Endothelial cell (in vitro differentiated cells): ENCODE measurements at regions not wholly inside any gene's neighbourhood (a gene's known extent, or its start where the extent isn't known, plus 50 kb on each side); places are given as distances from the start of the nearest gene placed in this dataset.

Experiments
- DNase-seq: peaks from one replicate; pipeline ENCODE4 v3.0.0; 2021; ENCODE audit warnings: low spot score
- H3K27ac Mint-ChIP-seq: one replicate; pipeline ENCODE4 v1.8.0; 2021; ENCODE audit warnings: mixed read lengths, inconsistent platforms; ENCODE audit not compliant: unreplicated experiment
- H3K27me3 Mint-ChIP-seq: one replicate; pipeline ENCODE4 v1.8.0; 2021; ENCODE audit warnings: mild to moderate bottlenecking, moderate library complexity, mixed read lengths, inconsistent platforms; ENCODE audit not compliant: unreplicated experiment
- H3K36me3 Mint-ChIP-seq: one replicate; pipeline ENCODE4 v1.8.0; 2021; ENCODE audit warnings: mild to moderate bottlenecking, low read depth, mixed read lengths, inconsistent platforms; ENCODE audit not compliant: unreplicated experiment
- H3K4me1 Mint-ChIP-seq: one replicate; pipeline ENCODE4 v1.8.0; 2021; ENCODE audit warnings: mild to moderate bottlenecking, mixed read lengths, inconsistent platforms; ENCODE audit not compliant: unreplicated experiment
- H3K4me3 Mint-ChIP-seq: one replicate; pipeline ENCODE4 v1.8.0; 2021; ENCODE audit warnings: mild to moderate bottlenecking, mixed read lengths, inconsistent platforms; ENCODE audit not compliant: unreplicated experiment
- H3K9me3 Mint-ChIP-seq: one replicate; pipeline ENCODE4 v1.8.0; 2021; ENCODE audit warnings: mixed read lengths, inconsistent platforms; ENCODE audit not compliant: unreplicated experiment
- TF ChIP-seq, protein P1 (sequence below): fragments of 200-600 bp; sonication (generic); IDR thresholded peaks from one replicate; pipeline ENCODE4 v1.5.0; 2021; ENCODE audit warnings: antibody characterized with exemption; ENCODE audit not compliant: unreplicated experiment

DNA sequence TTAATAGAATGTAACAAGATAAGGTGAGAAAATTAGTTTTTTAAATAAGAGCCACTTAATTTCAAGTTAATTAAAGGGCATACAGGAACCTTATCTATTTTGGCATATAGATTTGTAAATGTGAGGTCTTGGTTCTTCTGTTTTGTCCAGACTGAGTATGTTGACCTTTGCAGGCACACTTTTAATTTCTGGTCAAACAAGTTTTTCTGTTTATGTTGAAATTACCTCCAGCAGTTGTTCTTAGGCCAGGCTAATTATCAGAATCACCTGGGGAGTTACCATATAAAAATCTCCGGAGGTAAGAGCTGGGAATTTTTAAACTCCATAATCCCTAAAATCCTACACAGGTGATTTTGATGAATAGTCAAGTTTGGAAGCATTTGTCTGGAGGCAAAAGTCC lies 227.4 kb upstream of the ANKRD50 start:
- peaks cover 20% of the 10 kb centered on the region for H3K4me1 Mint-ChIP-seq
- no peaks in the 10 kb centered on the region for H3K27me3 Mint-ChIP-seq
- H3K27ac Mint-ChIP-seq, result peak overlapping the region; percentile 98

DNA sequence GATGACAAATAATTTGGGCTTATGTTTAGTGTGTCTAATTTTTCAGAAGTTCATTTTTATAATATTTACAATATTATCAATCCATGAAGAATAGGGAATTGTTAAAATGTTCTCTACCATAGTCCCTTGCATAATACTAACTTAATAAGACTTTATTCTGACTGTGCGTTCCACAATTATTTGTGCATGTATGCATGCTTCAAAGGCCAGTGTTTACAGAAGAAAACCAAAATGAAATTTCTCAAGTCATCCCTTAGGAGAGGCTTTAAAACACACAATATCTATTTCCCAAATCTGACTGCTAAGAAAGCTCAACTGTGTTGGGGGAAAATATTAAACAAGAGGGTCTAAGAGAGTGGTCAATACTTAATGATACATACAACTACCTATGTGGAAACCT lies 226.3 kb upstream of the ANKRD50 start:
- Mint-ChIP-seq H3K27ac (peak overlapping the region; percentile 65), H3K27me3 (no peaks in the 10 kb centered on the region), H3K4me3 (no peak overlapping the region), H3K36me3 (no peaks in the 10 kb centered on the region), H3K4me1 (peaks cover 20% of the 10 kb centered on the region), H3K9me3 (no peaks in the 10 kb centered on the region)
- TF ChIP-seq, protein P1, sequence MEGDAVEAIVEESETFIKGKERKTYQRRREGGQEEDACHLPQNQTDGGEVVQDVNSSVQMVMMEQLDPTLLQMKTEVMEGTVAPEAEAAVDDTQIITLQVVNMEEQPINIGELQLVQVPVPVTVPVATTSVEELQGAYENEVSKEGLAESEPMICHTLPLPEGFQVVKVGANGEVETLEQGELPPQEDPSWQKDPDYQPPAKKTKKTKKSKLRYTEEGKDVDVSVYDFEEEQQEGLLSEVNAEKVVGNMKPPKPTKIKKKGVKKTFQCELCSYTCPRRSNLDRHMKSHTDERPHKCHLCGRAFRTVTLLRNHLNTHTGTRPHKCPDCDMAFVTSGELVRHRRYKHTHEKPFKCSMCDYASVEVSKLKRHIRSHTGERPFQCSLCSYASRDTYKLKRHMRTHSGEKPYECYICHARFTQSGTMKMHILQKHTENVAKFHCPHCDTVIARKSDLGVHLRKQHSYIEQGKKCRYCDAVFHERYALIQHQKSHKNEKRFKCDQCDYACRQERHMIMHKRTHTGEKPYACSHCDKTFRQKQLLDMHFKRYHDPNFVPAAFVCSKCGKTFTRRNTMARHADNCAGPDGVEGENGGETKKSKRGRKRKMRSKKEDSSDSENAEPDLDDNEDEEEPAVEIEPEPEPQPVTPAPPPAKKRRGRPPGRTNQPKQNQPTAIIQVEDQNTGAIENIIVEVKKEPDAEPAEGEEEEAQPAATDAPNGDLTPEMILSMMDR, result no peak
- DNase-seq, result no peak

More for the DNA sequence above, 227.4 kb upstream of the ANKRD50 start:
- no peak overlapping the region for H3K4me3 Mint-ChIP-seq
- DNase-seq, result no peak
- TF ChIP-seq, protein P1, result no peak
- H3K9me3 Mint-ChIP-seq, result no peaks in the 10 kb centered on the region
- no peaks in the 10 kb centered on the region for H3K36me3 Mint-ChIP-seq

DNA sequence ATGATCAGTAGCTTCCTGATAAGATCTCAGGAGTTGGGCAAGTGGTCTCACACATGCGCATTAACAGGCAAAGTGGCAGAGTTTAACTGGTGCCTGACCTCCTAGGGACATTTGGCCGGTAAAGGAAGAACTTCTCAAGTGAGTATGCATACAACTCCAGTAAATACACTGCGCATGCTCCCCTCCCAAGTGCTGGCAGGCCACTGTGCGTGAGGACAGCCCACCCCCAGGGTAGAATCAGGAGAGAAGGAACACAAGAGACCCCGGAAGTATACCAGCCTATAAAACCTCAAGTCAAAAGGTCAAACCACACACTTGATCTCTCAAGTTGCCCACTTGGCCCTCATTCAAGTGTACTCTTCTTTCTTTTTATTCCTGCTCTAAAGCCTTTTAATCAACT lies 225.5 kb upstream of the ANKRD50 start:
- no peak for DNase-seq
- Mint-ChIP-seq H3K4me1 (peaks cover 20% of the 10 kb centered on the region), H3K36me3 (no peaks in the 10 kb centered on the region), H3K27me3 (no peaks in the 10 kb centered on the region), H3K9me3 (no peaks in the 10 kb centered on the region), H3K4me3 (no peak overlapping the region), H3K27ac (no peak overlapping the region)
- TF ChIP-seq, protein P1, result no peak

DNA sequence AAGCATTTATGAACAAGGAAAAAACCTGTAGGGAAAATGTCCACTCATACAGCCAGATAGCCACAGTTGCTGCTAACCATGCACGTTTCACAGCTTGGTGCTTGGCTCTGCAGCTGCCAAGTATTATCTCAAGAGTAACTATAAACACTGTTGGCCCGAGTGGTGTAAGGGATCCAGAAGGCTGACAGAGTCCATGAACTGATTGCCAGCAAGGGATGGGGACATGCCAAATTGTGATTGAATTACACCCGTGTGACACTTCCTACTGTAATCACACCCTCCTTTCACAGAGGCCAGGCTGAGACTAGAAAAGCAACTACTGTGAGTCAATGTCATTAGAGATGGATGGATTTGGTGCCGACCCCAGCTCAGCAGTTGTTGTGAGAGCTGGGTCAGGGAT lies 223.9 kb upstream of the ANKRD50 start:
- Mint-ChIP-seq H3K27ac (no peak overlapping the region), H3K4me1 (peaks cover 20% of the 10 kb centered on the region), H3K36me3 (no peaks in the 10 kb centered on the region), H3K4me3 (no peak overlapping the region), H3K9me3 (no peaks in the 10 kb centered on the region), H3K27me3 (no peaks in the 10 kb centered on the region)
- TF ChIP-seq, protein P1, result no peak
- no peak for DNase-seq

DNA sequence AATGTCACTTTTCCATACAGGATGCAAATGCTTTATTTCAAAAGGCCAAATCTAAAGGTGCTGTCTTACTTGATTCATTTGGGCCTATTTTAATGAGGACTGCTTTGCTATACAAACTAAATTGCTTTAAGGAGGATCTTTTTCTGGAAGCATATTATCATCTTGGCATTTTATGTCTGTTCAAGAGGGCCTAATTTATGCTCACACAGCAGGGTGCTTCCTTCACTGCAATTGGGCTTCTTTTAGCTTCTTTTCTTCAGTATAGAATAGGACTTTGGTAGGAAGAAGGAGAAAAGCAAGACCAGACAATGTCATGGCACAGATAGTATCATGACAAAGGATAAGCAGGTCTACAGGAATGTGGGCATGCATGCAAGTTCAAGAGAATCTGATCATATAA lies 222.4 kb upstream of the ANKRD50 start:
- Mint-ChIP-seq H3K27ac (no peak overlapping the region), H3K9me3 (no peaks in the 10 kb centered on the region), H3K27me3 (no peaks in the 10 kb centered on the region), H3K4me3 (no peak overlapping the region), H3K4me1 (peaks cover 9% of the 10 kb centered on the region), H3K36me3 (no peaks in the 10 kb centered on the region)
- DNase-seq, result no peak
- TF ChIP-seq, protein P1, result no peak
